ENCODE measurements at regions not wholly inside any gene's neighbourhood (a gene's known extent, or its start where the extent isn't known, plus 50 kb on each side); places are given as distances from the start of the nearest gene placed in this dataset.

GRCh38 chr22:48709976-48710375 lies 1117.7 kb downstream of the BRD1 start:
- Histone ChIP-seq H4K20me1 (replicated peaks; ENCODE audit: insufficient read depth) (no peaks in the 10 kb centered on the region), H3K9me2 (ENCODE audit: insufficient read depth) (no peaks in the 10 kb centered on the region), H3K4me2 (no peak overlapping the region), H3K27me3 (ENCODE audit: insufficient read depth) (no peaks in the 10 kb centered on the region), H3K4me3 (no peak overlapping the region), H3F3A (replicated peaks; ENCODE audit: low read depth) (no peaks in the 10 kb centered on the region), H3K4me1 (ENCODE audit: insufficient read depth) (no peaks in the 10 kb centered on the region), H3K79me2 (replicated peaks; ENCODE audit: insufficient read depth) (no peaks in the 10 kb centered on the region), H2AFZ (no peak overlapping the region), H3K27ac (ENCODE audit: low read depth) (no peak overlapping the region), H3K36me3 (ENCODE audit: insufficient read depth) (no peaks in the 10 kb centered on the region; the same call in 1 of the 2 replicates)
- Mint-ChIP-seq H3K9me3 (peaks cover 2% of the 10 kb centered on the region; the same call in 1 of the 3 replicates), H3K27me3 (ENCODE audit: insufficient read depth, low read depth, poor library complexity) (peaks cover 1% of the 10 kb centered on the region), H3K4me1 (no peaks in the 10 kb centered on the region), H3K36me3 (ENCODE audit: low read depth) (peaks cover 8% of the 10 kb centered on the region), H3K4me3 (no peak overlapping the region), H3K27ac (no peak overlapping the region)
- ATAC-seq (no peak), DNase-seq (ENCODE audit: low spot score) (no peak)
- TF ChIP-seq CTCF (conservative IDR thresholded peaks at IDR 0.05; ENCODE audit: low read depth in 2 of 2), result no peak
- no peak for TF ChIP-seq ZNF331 (CRISPR knock-in tag; IDR thresholded peaks at IDR 0.05; ENCODE audit: low read depth)
- no peak for TF ChIP-seq EZH2 (IDR thresholded peaks at IDR 0.05; ENCODE audit: low read depth, unreplicated experiment)
- TF ChIP-seq ETS1 (IDR thresholded peaks at IDR 0.05), result no peak
- no peak for TF ChIP-seq CREB1 (CRISPR knock-in tag; IDR thresholded peaks at IDR 0.05; ENCODE audit: low read depth)
- TF ChIP-seq STAT1 (IDR thresholded peaks at IDR 0.05; ENCODE audit: unreplicated experiment), result no peak
- no peak for TF ChIP-seq EZH2phosphoT487 (IDR thresholded peaks at IDR 0.05; ENCODE audit: unreplicated experiment)
- TF ChIP-seq NANOG (IDR thresholded peaks at IDR 0.05; ENCODE audit: borderline replicate concordance), result no peak
- TF ChIP-seq POLR2AphosphoS5 (IDR thresholded peaks at IDR 0.05; ENCODE audit: low read depth), result no peak
- TF ChIP-seq ZNF114 (CRISPR knock-in tag; IDR thresholded peaks at IDR 0.05), result no peak
- TF ChIP-seq JUNB (IDR thresholded peaks at IDR 0.05; ENCODE audit: unreplicated experiment), result no peak
- TF ChIP-seq ZNF462 (CRISPR knock-in tag; IDR thresholded peaks at IDR 0.05), result no peak
- no peak for TF ChIP-seq REST (IDR thresholded peaks at IDR 0.05; ENCODE audit: unreplicated experiment)

Data from GM23338 (cell line).